GM12864 (cell line): ENCODE measurements at regions not wholly inside any gene's neighbourhood (a gene's known extent, or its start where the extent isn't known, plus 50 kb on each side); places are given as distances from the start of the nearest gene placed in this dataset.

ENCODE experiments used
- DNase-seq: peaks from one replicate; pipeline ENCODE4 v3.0.0-alpha.2; 2011; ENCODE audit warnings: low read depth
- H3K4me3 ChIP-seq: 2 replicates; pipeline ENCODE4 v1.5.1; 2011; ENCODE audit warnings: mild to moderate bottlenecking, low read depth, low read length, control low read depth
- CTCF ChIP-seq: IDR thresholded peaks from 2 replicates; pipeline ENCODE4 v1.5.1; 2011; ENCODE audit warnings: low read depth, mild to moderate bottlenecking, moderate library complexity, low read length, control low read depth, inconsistent platforms; ENCODE audit errors: missing control alignments

- no peak overlapping the region for H3K4me3 ChIP-seq
- TF ChIP-seq CTCF: no peak
- no peak for DNase-seq
These were observed 55.1 kb upstream of the STARD13 start for GRCh38 chr13:33340631-33341030.

GRCh38 chr13:33341861-33342452, 56.4 kb upstream of the STARD13 start:
- no peak for DNase-seq
- no peak overlapping the region for H3K4me3 ChIP-seq
- no peak for TF ChIP-seq CTCF

- H3K4me3 ChIP-seq: no peak overlapping the region
- DNase-seq: no peak
These were observed 60.3 kb upstream of the STARD13 start for GRCh38 chr13:33345842-33346241.

GRCh38 chr13:33347861-33348260, 62.3 kb upstream of the STARD13 start:
- no peak for TF ChIP-seq CTCF
- no peak overlapping the region for H3K4me3 ChIP-seq
- DNase-seq: no peak

More at GRCh38 chr13:33345842-33346241, 60.3 kb upstream of the STARD13 start:
- no peak for TF ChIP-seq CTCF

GRCh38 chr13:33348366-33348765, 62.8 kb upstream of the STARD13 start:
- TF ChIP-seq CTCF: no peak
- DNase-seq: no peak
- no peak overlapping the region for H3K4me3 ChIP-seq

GRCh38 chr13:33349288-33349985, 63.9 kb upstream of the STARD13 start:
- H3K4me3 ChIP-seq: no peak overlapping the region
- TF ChIP-seq CTCF: no peak
- no peak for DNase-seq
